ENCODE measurements at regions not wholly inside any gene's neighbourhood (a gene's known extent, or its start where the extent isn't known, plus 50 kb on each side); places are given as distances from the start of the nearest gene placed in this dataset.

DNA sequence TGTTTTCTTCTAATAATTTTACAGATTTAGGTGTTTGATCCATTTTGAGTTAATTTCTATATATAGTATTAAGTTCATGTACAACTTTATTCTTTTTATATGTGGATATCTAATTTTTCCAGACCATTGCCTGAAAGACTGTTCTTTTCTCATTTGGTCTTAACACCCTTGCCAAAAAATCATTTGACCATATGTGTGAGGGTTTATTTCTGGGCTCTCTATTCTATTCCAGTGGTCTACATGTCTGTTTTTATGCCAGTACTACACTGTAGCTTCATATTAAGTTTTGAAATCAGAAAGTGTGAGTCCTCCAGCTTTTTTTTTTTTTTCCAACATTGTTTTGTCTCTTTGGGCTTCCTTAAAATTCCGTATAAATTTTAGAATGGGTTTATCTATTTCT is 554.1 kb downstream of the KCNH5 start:
- Histone ChIP-seq H4K20me1 (ENCODE audit: control insufficient read depth, extremely low read depth, insufficient read depth, low read length) (no peaks in the 10 kb centered on the region), H3K4me1 (ENCODE audit: control insufficient read depth, extremely low read depth, insufficient read depth, low read length) (no peaks in the 10 kb centered on the region), H3K79me2 (ENCODE audit: control insufficient read depth, insufficient read depth, low read length) (no peaks in the 10 kb centered on the region), H3K4me3 (replicated peaks in 1 of 4; ENCODE audit: control extremely low read depth in 1 of 4, insufficient read depth in 1 of 4, low read depth in 3 of 4, low read length in 4 of 4) (no peak overlapping the region), H3K9ac (ENCODE audit: insufficient read depth, low read length) (no peak overlapping the region), H3K27me3 (ENCODE audit: control insufficient read depth, insufficient read depth, low read length) (no peaks in the 10 kb centered on the region), H3K4me2 (ENCODE audit: extremely low read depth, insufficient read depth, low read length) (no peak overlapping the region), H3K27ac (ENCODE audit: insufficient read depth, low read length) (no peak overlapping the region), H3K9me3 (ENCODE audit: control insufficient read depth, insufficient read depth, low read depth, low read length) (no peaks in the 10 kb centered on the region), H3K36me3 (ENCODE audit: control insufficient read depth, insufficient read depth, low read length) (no peaks in the 10 kb centered on the region), H2AFZ (ENCODE audit: low read length) (no peak overlapping the region)
- no peak for TF ChIP-seq EZH2 (IDR thresholded peaks at IDR 0.05; ENCODE audit: low read length, missing control alignments)
- TF ChIP-seq, protein P1, sequence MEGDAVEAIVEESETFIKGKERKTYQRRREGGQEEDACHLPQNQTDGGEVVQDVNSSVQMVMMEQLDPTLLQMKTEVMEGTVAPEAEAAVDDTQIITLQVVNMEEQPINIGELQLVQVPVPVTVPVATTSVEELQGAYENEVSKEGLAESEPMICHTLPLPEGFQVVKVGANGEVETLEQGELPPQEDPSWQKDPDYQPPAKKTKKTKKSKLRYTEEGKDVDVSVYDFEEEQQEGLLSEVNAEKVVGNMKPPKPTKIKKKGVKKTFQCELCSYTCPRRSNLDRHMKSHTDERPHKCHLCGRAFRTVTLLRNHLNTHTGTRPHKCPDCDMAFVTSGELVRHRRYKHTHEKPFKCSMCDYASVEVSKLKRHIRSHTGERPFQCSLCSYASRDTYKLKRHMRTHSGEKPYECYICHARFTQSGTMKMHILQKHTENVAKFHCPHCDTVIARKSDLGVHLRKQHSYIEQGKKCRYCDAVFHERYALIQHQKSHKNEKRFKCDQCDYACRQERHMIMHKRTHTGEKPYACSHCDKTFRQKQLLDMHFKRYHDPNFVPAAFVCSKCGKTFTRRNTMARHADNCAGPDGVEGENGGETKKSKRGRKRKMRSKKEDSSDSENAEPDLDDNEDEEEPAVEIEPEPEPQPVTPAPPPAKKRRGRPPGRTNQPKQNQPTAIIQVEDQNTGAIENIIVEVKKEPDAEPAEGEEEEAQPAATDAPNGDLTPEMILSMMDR (conservative IDR thresholded peaks at IDR 0.05 in 1 of 2, IDR thresholded peaks at IDR 0.05 in 1 of 2; ENCODE audit: low read depth in 1 of 2, low read length in 2 of 2), result no peak
- no peak for DNase-seq (ENCODE audit: low read depth in 2 of 2)

DNA sequence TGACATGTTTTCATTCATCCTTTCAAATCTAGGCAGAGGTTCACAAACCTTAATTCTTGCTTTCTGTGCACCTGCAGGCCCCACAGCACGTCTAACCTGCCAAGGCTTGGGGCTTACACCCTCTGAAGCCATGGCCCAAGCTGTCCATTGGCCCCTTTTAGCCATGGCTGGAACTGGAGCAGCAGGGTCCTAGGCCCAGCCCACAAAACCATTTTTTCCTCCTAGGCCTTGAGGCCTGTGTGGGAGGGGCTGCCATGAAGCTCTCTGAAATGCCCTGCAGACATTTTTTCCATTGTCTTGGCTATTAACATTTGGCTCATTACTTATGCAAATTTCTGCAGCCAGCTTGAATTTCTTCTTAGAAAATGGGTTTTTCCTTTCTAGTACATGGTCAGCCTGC is 547.5 kb downstream of the KCNH5 start:
- Histone ChIP-seq H3K9me3 (ENCODE audit: control insufficient read depth, insufficient read depth, low read depth, low read length) (no peaks in the 10 kb centered on the region), H3K36me3 (ENCODE audit: control insufficient read depth, insufficient read depth, low read length) (no peaks in the 10 kb centered on the region)
- TF ChIP-seq EZH2 (IDR thresholded peaks at IDR 0.05; ENCODE audit: low read length, missing control alignments), result no peak
- TF ChIP-seq, protein P1 (conservative IDR thresholded peaks at IDR 0.05 in 1 of 2, IDR thresholded peaks at IDR 0.05 in 1 of 2; ENCODE audit: low read depth in 1 of 2, low read length in 2 of 2), result no peak

DNA sequence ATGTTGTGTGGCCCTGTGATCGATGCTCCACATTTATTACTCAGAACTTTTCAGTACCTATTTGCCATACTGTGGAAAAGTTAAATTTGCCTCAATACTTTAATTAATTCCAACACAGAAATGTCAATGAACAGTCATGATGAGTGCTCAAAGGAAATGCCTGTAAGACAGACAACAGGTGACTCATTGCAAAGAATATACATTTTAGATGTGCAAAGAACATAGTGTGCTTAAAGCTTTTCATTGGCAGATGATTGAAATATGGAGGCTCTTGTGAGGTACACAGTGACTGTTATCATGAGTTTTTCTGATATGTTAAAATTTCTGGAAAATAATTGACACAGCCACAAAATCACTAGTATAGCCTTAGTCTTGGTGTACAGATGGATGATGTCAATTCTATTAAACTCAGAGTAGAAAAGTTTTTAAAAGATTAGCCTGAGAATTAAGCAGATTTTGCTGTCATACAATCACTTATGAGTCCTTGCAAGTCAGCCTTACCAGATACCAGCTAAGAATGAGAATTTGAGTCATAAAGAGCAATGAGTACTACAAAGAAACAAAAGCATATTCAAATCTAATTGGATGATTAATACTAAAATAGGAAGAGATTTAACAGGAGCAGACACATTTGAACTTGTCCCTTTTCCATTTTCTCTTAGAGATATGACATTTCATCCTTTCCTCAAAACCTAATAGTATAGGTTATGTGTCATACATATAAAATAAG is 544.1 kb downstream of the KCNH5 start:
- Histone ChIP-seq H3K79me2 (ENCODE audit: control insufficient read depth, insufficient read depth, low read length) (no peaks in the 10 kb centered on the region), H3K36me3 (ENCODE audit: control insufficient read depth, insufficient read depth, low read length) (no peaks in the 10 kb centered on the region), H3K4me2 (ENCODE audit: extremely low read depth, insufficient read depth, low read length) (no peak overlapping the region), H3K4me1 (ENCODE audit: control insufficient read depth, extremely low read depth, insufficient read depth, low read length) (no peaks in the 10 kb centered on the region), H3K9ac (ENCODE audit: insufficient read depth, low read length) (no peak overlapping the region), H3K27me3 (ENCODE audit: control insufficient read depth, insufficient read depth, low read length) (no peaks in the 10 kb centered on the region), H3K27ac (ENCODE audit: insufficient read depth, low read length) (no peak overlapping the region), H3K9me3 (ENCODE audit: control insufficient read depth, insufficient read depth, low read depth, low read length) (no peaks in the 10 kb centered on the region), H4K20me1 (ENCODE audit: control insufficient read depth, extremely low read depth, insufficient read depth, low read length) (no peaks in the 10 kb centered on the region), H3K4me3 (replicated peaks in 1 of 4; ENCODE audit: control extremely low read depth in 1 of 4, insufficient read depth in 1 of 4, low read depth in 3 of 4, low read length in 4 of 4) (no peak overlapping the region), H2AFZ (ENCODE audit: low read length) (no peak overlapping the region)
- TF ChIP-seq EZH2 (IDR thresholded peaks at IDR 0.05; ENCODE audit: low read length, missing control alignments), result no peak
- TF ChIP-seq, protein P1 (conservative IDR thresholded peaks at IDR 0.05 in 1 of 2, IDR thresholded peaks at IDR 0.05 in 1 of 2; ENCODE audit: low read depth in 1 of 2, low read length in 2 of 2), result no peak
- DNase-seq (ENCODE audit: low read depth in 2 of 2), result no peak

More for the DNA sequence above, 547.5 kb downstream of the KCNH5 start:
- no peaks in the 10 kb centered on the region for H4K20me1 ChIP-seq (ENCODE audit: control insufficient read depth, extremely low read depth, insufficient read depth, low read length)
- no peak overlapping the region for H3K4me3 ChIP-seq (replicated peaks in 1 of 4; ENCODE audit: control extremely low read depth in 1 of 4, insufficient read depth in 1 of 4, low read depth in 3 of 4, low read length in 4 of 4)
- no peak overlapping the region for H2AFZ ChIP-seq (ENCODE audit: low read length)
- no peaks in the 10 kb centered on the region for H3K27me3 ChIP-seq (ENCODE audit: control insufficient read depth, insufficient read depth, low read length)
- no peak for DNase-seq (ENCODE audit: low read depth in 2 of 2)
- H3K4me2 ChIP-seq (ENCODE audit: extremely low read depth, insufficient read depth, low read length), result no peak overlapping the region
- H3K9ac ChIP-seq (ENCODE audit: insufficient read depth, low read length), result no peak overlapping the region
- no peak overlapping the region for H3K27ac ChIP-seq (ENCODE audit: insufficient read depth, low read length)
- H3K4me1 ChIP-seq (ENCODE audit: control insufficient read depth, extremely low read depth, insufficient read depth, low read length), result no peaks in the 10 kb centered on the region
- H3K79me2 ChIP-seq (ENCODE audit: control insufficient read depth, insufficient read depth, low read length), result no peaks in the 10 kb centered on the region

Measured in fibroblast of lung (primary cell).